HG03280 (cell line): ENCODE measurements at regions not wholly inside any gene's neighbourhood (a gene's known extent, or its start where the extent isn't known, plus 50 kb on each side); places are given as distances from the start of the nearest gene placed in this dataset.
"Not testable (repeated sequence)": the region's sequence is repeated elsewhere in the genome, so short reads cannot be mapped to it uniquely, and the experiment has no call there.

Experiments used
- ATAC-seq: cut with Tn5 transposase; IDR thresholded peaks from one replicate; pipeline ENCODE4 v1.9.1; 2021; ENCODE audit warnings: mild to moderate bottlenecking, moderate library complexity; ENCODE audit not compliant: unreplicated experiment

GRCh38 chr3:118805007-118805406 lies 229.6 kb downstream of the IGSF11 start:
- no peak for ATAC-seq

- no peak for ATAC-seq
These were observed 228.2 kb downstream of the IGSF11 start for GRCh38 chr3:118806423-118806822.

- not testable (repeated sequence) for ATAC-seq
These were observed 227.3 kb downstream of the IGSF11 start for GRCh38 chr3:118807349-118807748.

- ATAC-seq, result no peak
These were observed 225.9 kb downstream of the IGSF11 start for GRCh38 chr3:118808723-118809122.

- ATAC-seq, result peak; percentile 28
These were observed 224.7 kb downstream of the IGSF11 start for GRCh38 chr3:118809696-118810498.

- ATAC-seq, result peak; percentile 51
These were observed 224.1 kb downstream of the IGSF11 start for GRCh38 chr3:118810499-118811035.

GRCh38 chr3:118811236-118811732 lies 223.4 kb downstream of the IGSF11 start:
- no peak for ATAC-seq

GRCh38 chr3:118813472-118813871 lies 221.2 kb downstream of the IGSF11 start:
- no peak for ATAC-seq

GRCh38 chr3:118817748-118818165 lies 216.9 kb downstream of the IGSF11 start:
- ATAC-seq, result peak; percentile 78

GRCh38 chr3:118818386-118818785 lies 216.3 kb downstream of the IGSF11 start:
- no peak for ATAC-seq

GRCh38 chr3:118823626-118824025 lies 211.0 kb downstream of the IGSF11 start:
- no peak for ATAC-seq

GRCh38 chr3:118827446-118827845 lies 207.2 kb downstream of the IGSF11 start:
- no peak for ATAC-seq

GRCh38 chr3:118828351-118828750 lies 206.3 kb downstream of the IGSF11 start:
- ATAC-seq, result no peak

GRCh38 chr3:118833075-118833474 lies 201.6 kb downstream of the IGSF11 start:
- ATAC-seq, result no peak

GRCh38 chr3:118838871-118839270 lies 195.8 kb downstream of the IGSF11 start:
- no peak for ATAC-seq

GRCh38 chr3:118842147-118842863 lies 192.3 kb downstream of the IGSF11 start:
- no peak for ATAC-seq

- no peak for ATAC-seq
These were observed 188.5 kb downstream of the IGSF11 start for GRCh38 chr3:118846176-118846575.
